ENCODE measurements at regions not wholly inside any gene's neighbourhood (a gene's known extent, or its start where the extent isn't known, plus 50 kb on each side); places are given as distances from the start of the nearest gene placed in this dataset.
"Not testable (repeated sequence)": the region's sequence is repeated elsewhere in the genome, so short reads cannot be mapped to it uniquely, and the experiment has no call there.

- no peak for DNase-seq (ENCODE audit: low spot score)
Measured at GRCh38 chr9:115401756-115402327, 283.9 kb upstream of the TNC start.

DNA sequence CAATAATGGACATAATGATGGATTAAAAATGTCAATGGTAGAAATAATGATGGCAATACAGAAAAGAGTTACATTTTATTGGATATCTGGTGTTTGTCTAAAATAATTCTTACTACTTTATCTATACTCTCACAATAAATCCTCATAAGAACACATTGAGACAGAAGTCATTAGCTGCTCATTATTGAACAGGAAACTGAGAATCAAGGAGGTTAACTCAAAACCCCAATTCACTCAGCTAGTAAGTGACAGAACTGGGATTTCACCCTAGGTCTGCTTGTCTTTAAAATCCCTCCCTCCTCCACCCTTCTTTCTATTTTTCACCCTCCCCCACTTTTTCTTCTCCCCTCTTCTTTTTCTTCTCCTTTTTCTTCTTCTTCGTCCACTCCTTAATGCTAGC lies 285.8 kb upstream of the TNC start:
- DNase-seq (ENCODE audit: low spot score), result no peak

DNA sequence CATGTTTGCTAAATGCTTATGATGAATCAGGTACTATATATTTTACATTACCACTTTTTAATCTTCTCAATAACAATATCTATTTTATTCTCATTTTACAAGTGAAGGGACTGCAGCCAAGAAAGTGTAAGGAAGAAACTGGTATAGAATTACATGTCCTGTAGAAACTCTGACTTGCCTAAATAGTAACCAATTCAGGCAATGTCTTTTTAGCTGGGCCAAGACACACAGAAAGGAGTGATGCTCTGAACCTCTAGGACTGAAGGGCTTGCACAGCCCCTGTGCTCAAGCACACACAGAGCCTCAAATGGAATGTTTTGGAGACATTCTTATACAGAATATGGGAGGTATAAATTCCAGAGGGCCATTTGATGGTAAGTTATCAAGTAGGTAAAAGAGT lies 286.4 kb upstream of the TNC start:
- DNase-seq (ENCODE audit: low spot score), result no peak

DNA sequence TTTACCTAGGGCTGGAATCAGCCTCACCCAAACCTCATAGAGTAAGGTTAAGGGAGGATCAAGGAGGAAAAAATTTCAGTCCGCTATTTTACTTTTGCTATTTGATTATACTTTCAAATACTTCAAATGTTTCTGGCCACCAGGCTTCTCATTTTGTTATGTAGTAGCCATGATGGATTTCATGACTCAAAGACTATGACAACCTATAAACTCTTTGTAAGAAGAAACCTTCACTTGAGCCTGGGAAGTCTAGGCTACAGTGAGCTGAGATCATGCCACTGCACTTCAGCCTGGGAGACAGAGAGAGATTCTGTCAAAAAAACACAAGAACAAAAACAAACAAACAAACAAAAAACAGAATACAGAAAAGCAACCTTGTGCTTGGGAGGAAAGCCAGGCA lies 293.6 kb upstream of the TNC start:
- no peak for DNase-seq (ENCODE audit: low spot score)

DNA sequence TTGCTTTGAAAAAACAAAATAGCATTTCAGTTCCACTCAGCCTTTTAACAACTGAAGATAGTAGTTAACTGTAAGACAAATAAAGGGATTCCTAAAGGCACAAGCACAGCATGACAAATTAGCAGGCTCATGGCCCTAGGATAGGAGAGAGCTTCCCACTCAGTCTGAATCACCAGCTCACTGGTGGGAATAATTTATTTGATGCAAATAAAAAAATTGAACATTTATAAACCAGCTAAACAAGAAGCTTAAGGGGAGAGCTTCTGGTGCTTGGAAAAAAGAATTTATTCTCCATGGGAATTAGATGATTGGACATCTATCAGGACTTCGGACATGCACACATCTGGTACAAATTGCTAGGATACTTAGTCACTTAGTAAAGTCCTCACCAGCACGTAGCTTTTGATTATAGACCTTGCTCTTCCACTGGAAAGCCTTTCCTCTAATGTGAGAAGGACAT lies 294.1 kb upstream of the TNC start:
- DNase-seq (ENCODE audit: low spot score), result no peak

DNA sequence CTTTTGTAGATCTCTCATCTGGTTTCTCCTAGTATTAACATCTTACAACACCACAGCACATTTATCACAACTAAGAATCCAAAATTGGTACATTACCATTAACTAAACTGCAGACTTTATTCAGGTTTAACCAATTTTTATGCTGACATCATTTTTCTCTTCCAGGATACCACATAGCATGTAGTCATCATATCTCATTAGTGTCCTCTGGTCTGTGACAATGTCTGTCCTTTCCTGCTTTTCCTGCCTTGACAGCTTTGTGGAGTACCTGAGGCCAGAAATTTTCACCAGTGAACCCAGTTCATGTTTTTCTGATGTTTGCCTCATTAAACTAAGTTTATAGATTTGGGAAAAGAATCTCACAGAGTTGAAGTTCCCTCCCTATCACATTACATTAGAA lies 294.7 kb upstream of the TNC start:
- no peak for DNase-seq (ENCODE audit: low spot score)

DNA sequence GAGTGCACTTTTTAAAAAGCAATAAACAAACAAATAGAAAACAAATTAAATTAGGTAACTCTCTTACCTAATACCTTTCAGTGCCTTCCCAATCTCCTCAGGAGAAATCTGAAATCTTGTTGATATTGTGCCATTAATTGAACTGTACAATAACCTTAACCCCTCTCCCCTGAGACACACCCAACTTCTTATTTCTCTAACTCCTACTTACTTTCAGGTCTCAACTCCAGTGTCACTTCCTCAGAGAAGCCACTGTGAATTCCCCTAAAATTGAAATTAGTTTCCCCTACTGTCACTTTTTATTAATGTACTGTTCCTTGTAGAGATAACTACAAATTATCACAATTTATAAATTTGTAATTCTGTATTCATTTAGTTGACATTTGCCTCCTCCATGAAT lies 295.3 kb upstream of the TNC start:
- DNase-seq (ENCODE audit: low spot score), result no peak

GRCh38 chr9:115413766-115414382 lies 295.9 kb upstream of the TNC start:
- no peak for DNase-seq (ENCODE audit: low spot score)

GRCh38 chr9:115414561-115414960 lies 296.6 kb upstream of the TNC start:
- no peak for DNase-seq (ENCODE audit: low spot score)

GRCh38 chr9:115415450-115415849 lies 297.5 kb upstream of the TNC start:
- no peak for DNase-seq (ENCODE audit: low spot score)

- no peak for DNase-seq (ENCODE audit: low spot score)
Measured at GRCh38 chr9:115416299-115416698, 298.3 kb upstream of the TNC start.

DNA sequence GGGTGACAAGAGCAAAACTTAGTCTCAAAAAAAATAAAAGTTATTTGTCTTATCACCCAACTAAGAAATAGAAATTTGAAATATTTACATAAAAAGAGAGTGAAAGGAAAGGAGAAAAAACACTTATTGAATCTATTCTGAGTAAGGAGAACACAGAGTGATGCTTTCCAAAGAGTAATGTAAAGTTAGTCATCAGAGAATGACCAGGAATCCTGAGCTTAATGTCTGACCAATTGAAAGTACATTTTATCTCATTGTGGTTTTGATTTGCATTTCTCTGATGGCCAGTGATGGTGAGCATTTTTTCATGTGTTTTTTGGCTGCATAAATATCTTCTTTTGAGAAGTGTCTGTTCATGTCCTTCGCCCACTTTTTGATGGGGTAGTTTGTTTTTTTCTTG lies 300.2 kb upstream of the TNC start:
- DNase-seq (ENCODE audit: low spot score), result not testable (repeated sequence)

DNA sequence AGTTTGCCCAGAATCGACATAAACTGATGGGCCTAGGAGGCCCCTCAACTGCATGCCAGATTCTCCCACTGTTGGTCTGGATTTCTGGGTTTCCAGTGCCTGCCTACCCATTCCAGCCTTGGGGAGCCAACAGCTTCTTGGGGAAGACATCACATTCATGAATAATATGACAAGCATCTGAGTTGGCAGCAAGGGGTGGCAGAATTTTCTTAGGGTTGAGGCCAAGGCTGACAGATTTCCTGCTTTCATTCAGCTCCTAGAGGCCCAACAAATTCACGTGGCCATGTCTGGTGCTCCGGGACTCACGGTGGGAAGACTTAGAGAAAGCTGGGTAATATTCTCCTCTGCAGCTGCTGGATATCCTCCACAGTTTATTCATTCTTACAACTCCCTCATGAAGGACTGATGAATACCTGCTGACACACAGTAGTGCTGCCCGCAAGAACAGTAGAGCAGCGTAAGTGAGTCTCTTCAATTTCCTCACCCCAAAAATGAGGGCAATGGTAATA lies 305.0 kb upstream of the TNC start:
- no peak for DNase-seq (ENCODE audit: low spot score)

GRCh38 chr9:115423646-115424045 lies 305.7 kb upstream of the TNC start:
- no peak for DNase-seq (ENCODE audit: low spot score)

DNA sequence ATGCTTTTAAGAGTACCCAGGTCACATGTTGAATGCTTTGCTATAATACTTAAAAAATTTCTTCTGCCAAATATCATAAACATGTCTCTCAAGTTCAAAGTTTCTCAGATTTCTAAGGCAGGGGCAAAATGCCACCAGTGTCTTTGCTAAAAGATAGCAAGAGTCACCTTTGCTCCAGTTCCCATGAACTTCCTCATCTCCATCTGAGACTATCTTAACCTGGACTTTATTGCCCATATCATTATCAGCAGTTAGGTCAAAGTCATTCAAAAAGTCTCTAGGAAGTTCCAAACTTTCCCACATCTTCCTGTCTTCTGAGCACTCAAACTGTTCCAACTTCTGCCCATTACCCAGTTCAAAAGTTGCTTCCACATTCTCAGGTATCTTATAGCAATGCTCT lies 307.6 kb upstream of the TNC start:
- DNase-seq (ENCODE audit: low spot score), result no peak

- DNase-seq (ENCODE audit: low spot score), result no peak
Measured at GRCh38 chr9:115437418-115437817, 319.5 kb upstream of the TNC start.

DNA sequence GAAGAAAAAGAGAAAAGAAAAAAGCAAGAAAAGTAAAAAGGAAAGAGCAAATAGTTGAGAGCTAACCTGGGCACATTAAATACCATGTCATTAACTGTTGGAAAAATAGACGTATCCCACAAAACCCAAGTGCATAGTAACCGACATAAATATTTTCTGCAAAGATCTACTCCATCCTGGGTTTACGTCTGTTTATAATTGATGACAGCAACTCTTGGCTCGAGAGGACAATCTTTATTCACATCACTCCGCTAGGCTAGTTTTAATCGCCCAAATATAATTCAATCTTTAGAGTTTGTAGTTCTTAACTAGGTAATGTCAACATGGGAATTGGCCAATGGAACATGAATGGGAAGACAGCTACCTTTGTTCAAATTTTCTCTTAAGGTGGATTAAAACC lies 321.7 kb upstream of the TNC start:
- no peak for DNase-seq (ENCODE audit: low spot score)

DNA sequence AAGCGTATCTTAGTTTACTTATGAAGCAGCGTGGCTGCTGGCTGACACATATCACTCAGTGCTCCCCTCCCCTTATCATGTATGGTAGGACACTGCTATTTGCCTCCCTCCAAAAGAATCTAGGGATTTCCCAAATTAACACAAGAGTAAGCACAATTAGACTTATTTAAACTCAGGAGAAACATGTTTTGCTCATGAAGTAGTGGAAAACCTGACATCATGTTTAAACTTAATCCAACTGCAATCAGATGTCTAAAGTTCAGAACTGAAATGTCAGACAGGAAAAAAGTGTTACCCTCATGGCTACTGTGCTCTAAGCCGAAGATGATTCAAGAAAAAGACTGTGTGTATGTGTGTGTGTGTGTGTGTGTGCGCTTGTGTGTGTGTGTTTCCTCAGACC lies 324.1 kb upstream of the TNC start:
- DNase-seq (ENCODE audit: low spot score), result no peak

DNA sequence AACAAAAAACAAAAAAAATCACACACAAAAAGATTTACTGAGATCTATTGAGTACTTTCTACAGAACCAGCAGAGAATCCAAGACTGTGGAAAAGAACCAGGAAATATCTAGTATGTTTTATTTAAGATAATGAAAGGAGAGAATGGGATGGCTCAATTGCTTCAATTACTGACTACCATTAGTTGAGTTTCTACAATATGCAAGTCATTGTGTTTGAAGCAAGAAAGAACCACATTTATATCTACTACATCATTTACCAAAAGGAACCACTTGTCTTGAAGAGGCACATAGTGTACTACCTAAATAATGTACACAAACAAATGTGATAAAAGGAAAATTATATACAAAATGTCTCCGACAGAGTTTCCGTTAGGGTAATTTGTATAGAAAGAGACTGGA lies 325.9 kb upstream of the TNC start:
- DNase-seq (ENCODE audit: low spot score), result no peak

DNA sequence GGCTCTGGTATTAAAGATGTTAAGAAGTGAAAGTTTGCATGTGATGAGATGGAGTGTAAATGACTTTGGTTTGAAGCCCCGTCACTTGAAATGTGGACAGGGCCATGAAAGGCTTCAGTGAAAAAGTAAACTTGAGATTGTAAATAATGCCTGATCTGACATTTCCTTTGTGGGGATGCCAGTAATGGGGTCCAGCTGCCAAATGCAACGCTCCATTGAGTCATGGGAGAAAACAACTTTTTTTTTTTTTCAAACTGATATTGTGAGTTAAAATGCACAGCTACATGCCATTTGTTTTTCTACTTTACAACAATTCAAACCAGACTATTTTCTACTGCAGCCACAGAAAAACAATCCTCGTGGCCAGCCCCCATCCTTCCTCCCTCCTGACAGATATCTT lies 327.0 kb upstream of the TNC start:
- no peak for DNase-seq (ENCODE audit: low spot score)

- DNase-seq (ENCODE audit: low spot score), result no peak
Measured at GRCh38 chr9:115445655-115446054, 327.7 kb upstream of the TNC start.

GRCh38 chr9:115456515-115456914 lies 338.6 kb upstream of the TNC start:
- no peak for DNase-seq (ENCODE audit: low spot score)

DNA sequence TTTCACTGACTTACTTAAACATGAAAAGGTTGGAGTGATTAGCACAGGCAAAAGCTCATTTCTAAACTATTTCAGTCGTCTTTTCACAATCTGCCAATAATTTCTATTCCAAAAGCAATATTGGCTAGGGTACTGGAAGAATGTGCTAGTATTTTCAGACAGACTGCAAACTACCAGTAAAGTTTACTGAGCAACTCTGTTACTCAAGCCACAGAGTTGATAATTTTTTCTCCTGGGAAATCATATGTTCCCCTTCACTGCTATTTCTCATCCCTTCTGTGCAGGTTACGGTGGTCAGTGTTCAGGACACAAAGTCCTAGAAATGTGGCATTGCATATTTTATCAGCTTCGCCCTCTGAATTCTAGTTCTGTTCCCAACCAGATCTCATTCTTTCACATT lies 343.3 kb upstream of the TNC start:
- no peak for DNase-seq (ENCODE audit: low spot score)

DNA sequence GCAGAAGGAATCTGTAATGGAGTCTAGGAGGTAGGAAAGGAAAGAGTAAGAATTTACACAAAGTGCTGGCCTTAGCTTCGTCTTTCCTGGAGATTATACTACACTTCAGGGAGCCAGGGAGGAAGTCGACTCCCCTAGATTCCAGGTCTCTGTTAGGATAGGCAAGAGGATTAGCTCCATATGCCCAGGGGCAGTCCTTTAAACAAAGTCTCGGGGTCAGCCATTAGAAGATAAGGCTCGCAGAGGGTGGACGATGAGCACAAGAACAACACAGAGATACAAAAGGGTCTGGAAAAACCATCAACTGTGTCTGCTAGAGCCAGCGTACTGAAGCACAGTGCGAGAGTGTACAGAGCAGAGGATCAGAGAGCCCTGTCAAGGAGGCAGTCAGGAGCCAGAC lies 344.7 kb upstream of the TNC start:
- DNase-seq (ENCODE audit: low spot score), result no peak

All from left forelimb (tissue), 1 donor.